H1 (cell line): ENCODE measurements at regions not wholly inside any gene's neighbourhood (a gene's known extent, or its start where the extent isn't known, plus 50 kb on each side); places are given as distances from the start of the nearest gene placed in this dataset.

Experiments
- CTCF ChIA-PET: fragments of 300-600 bp; sonication (Branson Sonifier 250); formaldehyde crosslinking; loops from one replicate; lab custom pipeline; 2021; ENCODE audit not compliant: partially characterized antibody; lab: Charles Lee
- POLR2A ChIA-PET: fragments of 300-600 bp; sonication (Branson Sonifier 250); formaldehyde crosslinking; loops from one replicate; lab custom pipeline; 2021; ENCODE audit warnings: inconsistent platforms; ENCODE audit not compliant: partially characterized antibody; lab: Charles Lee
- DNase-seq, 2 experiments: peaks; one replicate each; pipeline versions ENCODE4 v3.0.0 to v3.0.0-alpha.2; 2010 to 2022; ENCODE audit warnings: low spot score in 2 of 2, low read depth in 1 of 2, mixed read lengths in 1 of 2
- FAIRE-seq: peaks from 2 replicates; lab custom pipeline; 2011; peaks lifted over from hg19 to GRCh38; lab: Jason Lieb, UNC
- H2AFZ ChIP-seq: 2 replicates; pipeline ENCODE4 v1.8.1; 2012; ENCODE audit warnings: low read length, inconsistent platforms
- H2AK5ac ChIP-seq: 2 replicates; pipeline ENCODE4 v1.6.1; 2013; ENCODE audit warnings: low read depth, low read length
- H2BK120ac ChIP-seq: replicated peaks from 2 replicates; pipeline ENCODE3; 2013; ENCODE audit warnings: low read depth, low read length, inconsistent platforms
- H2BK12ac ChIP-seq: 2 replicates; pipeline ENCODE4 v1.6.1; 2013; ENCODE audit warnings: low read depth, low read length
- H2BK15ac ChIP-seq: 2 replicates; pipeline ENCODE4 v1.6.1; 2013; ENCODE audit warnings: low read length
- H2BK20ac ChIP-seq: 2 replicates; pipeline ENCODE4 v1.6.1; 2013; ENCODE audit warnings: low read length
- H2BK5ac ChIP-seq: 2 replicates; pipeline ENCODE4 v1.6.1; 2013; ENCODE audit warnings: low read depth, low read length
- H3K14ac ChIP-seq: 2 replicates; pipeline ENCODE4 v1.6.1; 2013; ENCODE audit warnings: inconsistent platforms; ENCODE audit not compliant: insufficient read length
- H3K18ac ChIP-seq: 2 replicates; pipeline ENCODE4 v1.6.1; 2013; ENCODE audit warnings: low read length; ENCODE audit errors: extremely low read depth
- H3K23ac ChIP-seq: 2 replicates; pipeline ENCODE4 v1.6.1; 2013; ENCODE audit warnings: inconsistent platforms; ENCODE audit not compliant: insufficient read length
- H3K23me2 ChIP-seq: 2 replicates; pipeline ENCODE4 v1.6.1; 2013; ENCODE audit warnings: low read depth, low read length
- H3K27ac ChIP-seq: 2 replicates; pipeline ENCODE4 v1.6.1; 2011; ENCODE audit warnings: low read depth, low read length, inconsistent platforms
- H3K27me3 ChIP-seq, 4 experiments: replicated peaks in 1 of 4; 1 replicate in 1 of 4; 2 replicates in 3 of 4; pipeline versions ENCODE4 v1.6.1 to v1.8.1; 2011 to 2013; ENCODE audit warnings: low read length in 3 of 4, mild to moderate bottlenecking in 3 of 4, inconsistent platforms in 2 of 4, mixed read lengths in 2 of 4, moderate library complexity in 1 of 4; ENCODE audit not compliant: control insufficient read depth in 3 of 4, insufficient read depth in 3 of 4; ENCODE audit errors: extremely low read depth in 1 of 4
- H3K36me3 ChIP-seq, 4 experiments: 2 replicates each; pipeline versions ENCODE4 v1.6.1 to v1.8.1; 2011 to 2013; ENCODE audit warnings: mild to moderate bottlenecking in 4 of 4, low read length in 3 of 4, moderate library complexity in 2 of 4, control low read depth in 1 of 4, inconsistent platforms in 1 of 4; ENCODE audit not compliant: insufficient read depth in 4 of 4, control insufficient read depth in 2 of 4
- H3K4ac ChIP-seq: replicated peaks from 2 replicates; pipeline ENCODE3; 2013; ENCODE audit warnings: low read length, low read depth, mixed read lengths, inconsistent platforms; ENCODE audit not compliant: insufficient read length
- H3K4me1 ChIP-seq, 4 experiments: replicated peaks in 1 of 4; 1 replicate in 1 of 4; 2 replicates in 3 of 4; pipeline versions ENCODE4 v1.6.1 to v1.8.1; 2011 to 2013; ENCODE audit warnings: low read length in 3 of 4, inconsistent platforms in 2 of 4, mixed read lengths in 1 of 4; ENCODE audit not compliant: insufficient read depth in 4 of 4, control insufficient read depth in 3 of 4
- H3K4me2 ChIP-seq, 2 experiments: 2 replicates each; pipeline versions ENCODE4 v1.6.1 to v1.8.1; 2011 to 2013; ENCODE audit warnings: low read depth in 2 of 2, low read length in 2 of 2, control low read depth in 1 of 2, inconsistent platforms in 1 of 2, mild to moderate bottlenecking in 1 of 2; ENCODE audit not compliant: insufficient read depth in 1 of 2
- H3K4me3 ChIP-seq, 4 experiments: fragments of 200-600, 300-600 bp in 1 of 4; sonication (generic), shearing (Covaris generic), sonication (Bioruptor Twin) in 1 of 4; 2 replicates each; pipeline versions ENCODE4 v1.5.1 to v1.8.1; 2011 to 2016; ENCODE audit warnings: low read length in 4 of 4, low read depth in 3 of 4, control low read depth in 2 of 4, inconsistent platforms in 2 of 4, mild to moderate bottlenecking in 2 of 4, mixed read lengths in 1 of 4, moderate library complexity in 1 of 4; ENCODE audit not compliant: insufficient read depth in 2 of 4; ENCODE audit errors: extremely low read depth in 1 of 4
- H3K56ac ChIP-seq: replicated peaks from 2 replicates; pipeline ENCODE3; 2013; ENCODE audit warnings: low read depth, mild to moderate bottlenecking, mixed read lengths, low read length, inconsistent platforms; ENCODE audit not compliant: insufficient read length
- H3K79me1 ChIP-seq: 2 replicates; pipeline ENCODE4 v1.6.1; 2013; ENCODE audit warnings: low read depth, low read length, control low read depth
- H3K79me2 ChIP-seq, 2 experiments: 2 replicates each; pipeline versions ENCODE4 v1.6.1 to v1.8.1; 2012 to 2013; ENCODE audit warnings: low read length in 2 of 2, mild to moderate bottlenecking in 2 of 2, inconsistent platforms in 1 of 2; ENCODE audit not compliant: insufficient read depth in 2 of 2, control insufficient read depth in 1 of 2
- H3K9ac ChIP-seq, 4 experiments: replicated peaks in 1 of 4; 1 replicate in 1 of 4; 2 replicates in 3 of 4; pipeline versions ENCODE4 v1.6.1 to v1.8.1; 2011 to 2013; ENCODE audit warnings: low read depth in 3 of 4, low read length in 3 of 4, control low read depth in 2 of 4, mild to moderate bottlenecking in 2 of 4, moderate library complexity in 2 of 4, inconsistent platforms in 1 of 4; ENCODE audit errors: extremely low read depth in 1 of 4
- H3K9me3 ChIP-seq, 2 experiments: 2 replicates each; pipeline versions ENCODE4 v1.6.1 to v1.8.1; 2012 to 2013; ENCODE audit warnings: mild to moderate bottlenecking in 2 of 2, moderate library complexity in 2 of 2, control low read depth in 1 of 2, inconsistent platforms in 1 of 2, low read depth in 1 of 2, low read length in 1 of 2, mixed read lengths in 1 of 2; ENCODE audit not compliant: insufficient read depth in 2 of 2
- H4K20me1 ChIP-seq, 2 experiments: replicated peaks in 1 of 2; 2 replicates each; pipeline versions ENCODE3 to v1.8.1; 2011 to 2013; ENCODE audit warnings: inconsistent platforms in 2 of 2, low read length in 2 of 2, mild to moderate bottlenecking in 1 of 2; ENCODE audit not compliant: insufficient read depth in 2 of 2, control insufficient read depth in 1 of 2
- H4K5ac ChIP-seq: 2 replicates; pipeline ENCODE4 v1.6.1; 2013; ENCODE audit warnings: low read length, low read depth, mixed read lengths, inconsistent platforms; ENCODE audit not compliant: insufficient read length
- H4K8ac ChIP-seq: 2 replicates; pipeline ENCODE4 v1.8.0; 2013; ENCODE audit warnings: mild to moderate bottlenecking, moderate library complexity, low read length, inconsistent platforms; ENCODE audit not compliant: insufficient read depth; ENCODE audit errors: extremely low read depth
- H4K91ac ChIP-seq: replicated peaks from 2 replicates; pipeline ENCODE3; 2013; ENCODE audit warnings: low read length, mixed read lengths, inconsistent platforms; ENCODE audit not compliant: insufficient read length
- BRCA1 ChIP-seq: IDR thresholded peaks from 2 replicates; pipeline ENCODE4 v1.6.1; 2012; ENCODE audit warnings: low read depth, low read length, improper control_type of control experiment
- EGR1 ChIP-seq: IDR thresholded peaks from 2 replicates; pipeline ENCODE4 v1.6.1; 2011; ENCODE audit warnings: low read depth, low read length, borderline replicate concordance
- PHF8 ChIP-seq: fragments of 200-600 bp; sonication (generic); conservative IDR thresholded peaks from 2 replicates; pipeline ENCODE4 v1.7.1; 2012; ENCODE audit warnings: low read depth, mild to moderate bottlenecking, inconsistent platforms, low read length, moderate library complexity
- POLR2AphosphoS5 ChIP-seq: IDR thresholded peaks from 2 replicates; pipeline ENCODE4 v1.6.1; 2011; ENCODE audit warnings: low read depth, low read length
- SIX5 ChIP-seq: IDR thresholded peaks from 2 replicates; pipeline ENCODE4 v1.6.1; 2011; ENCODE audit warnings: mild to moderate bottlenecking, low read depth, low read length
- ZNF274 ChIP-seq: IDR thresholded peaks from 2 replicates; pipeline ENCODE4 v1.7.0; 2012; ENCODE audit warnings: low read length, borderline replicate concordance; ENCODE audit errors: extremely low read depth
- WGBS, 2 experiments: shearing (Covaris generic) in 1 of 2; methylation state at CpG; one replicate each; pipeline versions ENCODE4 v1.1.6 to v1.1.7; 2013 to 2015; ENCODE audit warnings: low lambda C conversion rate in 2 of 2, mixed read lengths in 2 of 2, inconsistent platforms in 1 of 2, low coverage in 1 of 2, missing lambda C conversion rate in 1 of 2; ENCODE audit not compliant: insufficient replicate concordance in 2 of 2, insufficient coverage in 1 of 2, insufficient read length in 1 of 2; ENCODE audit errors: extremely low coverage in 1 of 2, missing lambda C conversion rate in 1 of 2; 5-methylcytosine and 5-hydroxymethylcytosine counted together

DNA sequence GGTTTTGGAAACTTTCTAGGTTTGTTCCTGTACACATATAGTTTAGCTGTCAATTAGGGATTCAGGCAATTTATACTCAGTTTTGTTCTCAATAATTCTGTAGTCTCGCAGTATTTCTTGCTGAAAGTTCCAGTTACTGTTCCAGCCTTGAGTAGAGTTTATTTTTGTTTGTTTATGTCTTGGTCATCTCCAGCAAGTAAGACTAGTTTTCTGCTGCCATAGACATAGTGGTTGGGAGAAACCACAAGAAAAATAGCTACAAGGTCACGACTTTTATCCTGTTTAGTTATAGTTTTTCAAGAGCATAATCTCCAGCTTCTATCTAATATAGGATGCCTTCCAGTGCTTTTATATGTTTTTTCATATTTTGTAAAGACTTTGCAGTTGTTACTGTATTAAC, 99.6 kb upstream of the FOXG1 start:
- CTCF ChIA-PET: interaction anchor here (0.7 kb wide), 1 partner anchor 1042 kb away, joined by 4 read pairs; no protein-coding TSS in a partner anchor
- no peak for FAIRE-seq

More for the DNA sequence above, 99.6 kb upstream of the FOXG1 start:
- H4K8ac ChIP-seq: no peak overlapping the region
- H3K36me3 ChIP-seq: no peaks in the 10 kb centered on the region
- no peak overlapping the region for H3K14ac ChIP-seq
- H2BK5ac ChIP-seq: no peak overlapping the region
- H3K9me3 ChIP-seq: no peaks in the 10 kb centered on the region
- H3K4ac ChIP-seq: no peak overlapping the region
- no peak overlapping the region for H3K27ac ChIP-seq
- H3K79me1 ChIP-seq: no peaks in the 10 kb centered on the region
- no peak overlapping the region for H3K9ac ChIP-seq
- H2AFZ ChIP-seq: no peak overlapping the region; the same call in 1 of the 2 replicates
- H3K23me2 ChIP-seq: no peaks in the 10 kb centered on the region
- no peak overlapping the region for H2BK120ac ChIP-seq
- H4K20me1 ChIP-seq: no peaks in the 10 kb centered on the region
- no peak overlapping the region for H4K5ac ChIP-seq
- no peak for DNase-seq
- 89% methylated on average over 2 of the region's 2 CpGs; no CpG with 5 or more reads in 1 of the 2 experiments for WGBS, 2 experiments
- H3K18ac ChIP-seq: no peak overlapping the region
- H3K79me2 ChIP-seq: no peaks in the 10 kb centered on the region
- POLR2A ChIA-PET: no interaction called here
- H3K23ac ChIP-seq: no peak overlapping the region
- no peak overlapping the region for H2BK15ac ChIP-seq
- H3K56ac ChIP-seq: no peak overlapping the region
- H3K27me3 ChIP-seq: no peaks in the 10 kb centered on the region
- H3K4me1 ChIP-seq: no peaks in the 10 kb centered on the region
- no peak overlapping the region for H3K4me3 ChIP-seq
- TF ChIP-seq ZNF274: no peak
- no peak for TF ChIP-seq POLR2AphosphoS5
- TF ChIP-seq PHF8: no peak
- TF ChIP-seq EGR1: no peak
- TF ChIP-seq SIX5: no peak
- no peak for TF ChIP-seq BRCA1
- TF ChIP-seq, all 59 proteins: peak for 0
- Histone ChIP-seq H2BK20ac (no peak overlapping the region), H4K91ac (no peak overlapping the region), H3K4me2 (no peak overlapping the region), H2AK5ac (no peak overlapping the region), H2BK12ac (no peak overlapping the region)
